ENCODE measurements at regions not wholly inside any gene's neighbourhood (a gene's known extent, or its start where the extent isn't known, plus 50 kb on each side); places are given as distances from the start of the nearest gene placed in this dataset.

DNA sequence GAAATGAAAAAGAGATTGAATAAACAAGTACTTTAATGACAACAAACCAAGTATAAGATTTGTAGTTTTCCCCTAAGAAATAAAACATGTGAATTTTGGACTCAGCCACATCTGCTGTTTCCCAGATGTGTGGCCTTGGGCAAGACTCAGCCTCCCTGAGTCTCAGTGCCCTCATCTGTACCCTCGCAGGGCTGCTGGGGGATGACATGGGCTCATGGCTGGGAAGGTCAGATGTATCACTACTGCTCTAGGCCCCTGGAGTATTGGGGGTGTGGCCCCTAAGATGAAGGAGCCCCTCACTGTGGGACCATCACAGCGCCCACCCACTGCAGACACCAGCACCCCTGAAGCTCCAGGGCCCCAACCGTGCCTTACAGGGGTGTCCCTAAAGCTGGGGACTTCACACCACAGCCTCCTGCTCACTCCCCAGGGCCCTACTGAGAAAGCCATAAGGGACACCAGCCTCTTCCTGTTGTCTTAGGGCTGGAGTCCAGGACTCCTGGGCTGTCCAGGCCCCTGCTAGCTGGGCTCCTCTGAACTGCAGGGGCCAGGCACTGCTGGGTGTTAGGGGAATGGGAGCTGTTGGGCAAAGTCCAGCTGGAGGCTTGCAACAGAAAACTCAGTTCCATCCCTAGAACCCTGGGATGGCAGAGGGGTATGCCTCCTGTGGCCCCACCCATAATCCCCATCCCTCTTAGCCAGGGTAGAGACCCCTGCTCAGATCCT is 104.0 kb upstream of the WNT4 start:
- no peak overlapping the region for H3K4me3 ChIP-seq (ENCODE audit: low read depth, low read length)
- TF ChIP-seq, protein P1, sequence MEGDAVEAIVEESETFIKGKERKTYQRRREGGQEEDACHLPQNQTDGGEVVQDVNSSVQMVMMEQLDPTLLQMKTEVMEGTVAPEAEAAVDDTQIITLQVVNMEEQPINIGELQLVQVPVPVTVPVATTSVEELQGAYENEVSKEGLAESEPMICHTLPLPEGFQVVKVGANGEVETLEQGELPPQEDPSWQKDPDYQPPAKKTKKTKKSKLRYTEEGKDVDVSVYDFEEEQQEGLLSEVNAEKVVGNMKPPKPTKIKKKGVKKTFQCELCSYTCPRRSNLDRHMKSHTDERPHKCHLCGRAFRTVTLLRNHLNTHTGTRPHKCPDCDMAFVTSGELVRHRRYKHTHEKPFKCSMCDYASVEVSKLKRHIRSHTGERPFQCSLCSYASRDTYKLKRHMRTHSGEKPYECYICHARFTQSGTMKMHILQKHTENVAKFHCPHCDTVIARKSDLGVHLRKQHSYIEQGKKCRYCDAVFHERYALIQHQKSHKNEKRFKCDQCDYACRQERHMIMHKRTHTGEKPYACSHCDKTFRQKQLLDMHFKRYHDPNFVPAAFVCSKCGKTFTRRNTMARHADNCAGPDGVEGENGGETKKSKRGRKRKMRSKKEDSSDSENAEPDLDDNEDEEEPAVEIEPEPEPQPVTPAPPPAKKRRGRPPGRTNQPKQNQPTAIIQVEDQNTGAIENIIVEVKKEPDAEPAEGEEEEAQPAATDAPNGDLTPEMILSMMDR (IDR thresholded peaks at IDR 0.05; ENCODE audit: low read depth, low read length), result no peak

GRCh38 chr1:22247527-22248245 is 104.8 kb upstream of the WNT4 start:
- TF ChIP-seq, protein P1 (IDR thresholded peaks at IDR 0.05; ENCODE audit: low read depth, low read length), result no peak
- no peak overlapping the region for H3K4me3 ChIP-seq (ENCODE audit: low read depth, low read length)

DNA sequence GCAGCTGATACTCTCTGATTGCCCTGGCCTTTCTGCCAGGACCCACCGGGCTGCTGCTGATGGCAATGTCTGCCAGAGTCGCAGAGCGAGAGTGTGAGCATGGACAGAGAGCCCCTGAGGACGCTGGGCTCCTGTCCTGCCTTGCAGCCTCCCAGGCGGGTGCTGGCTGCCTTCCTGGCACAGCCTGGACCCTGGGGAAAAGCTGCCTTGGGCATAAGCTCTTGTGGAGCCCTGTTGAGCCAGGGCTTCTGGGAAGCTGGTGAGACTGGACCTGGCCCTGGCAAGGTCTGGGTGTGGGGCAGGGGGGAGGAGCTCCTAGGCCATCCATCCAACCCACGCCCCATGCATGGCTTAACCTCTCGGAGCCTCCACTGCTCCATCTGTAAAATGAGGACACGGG is 105.8 kb upstream of the WNT4 start:
- TF ChIP-seq, protein P1 (IDR thresholded peaks at IDR 0.05; ENCODE audit: low read depth, low read length), result no peak
- no peak overlapping the region for H3K4me3 ChIP-seq (ENCODE audit: low read depth, low read length)

- no peak overlapping the region for H3K4me3 ChIP-seq (ENCODE audit: low read depth, low read length)
- TF ChIP-seq, protein P1 (IDR thresholded peaks at IDR 0.05; ENCODE audit: low read depth, low read length), result no peak
Observed at GRCh38 chr1:22249928-22250680, 107.2 kb upstream of the WNT4 start.

- TF ChIP-seq, protein P1 (IDR thresholded peaks at IDR 0.05; ENCODE audit: low read depth, low read length), result no peak
Observed at GRCh38 chr1:22250724-22251123, 107.8 kb upstream of the WNT4 start.

DNA sequence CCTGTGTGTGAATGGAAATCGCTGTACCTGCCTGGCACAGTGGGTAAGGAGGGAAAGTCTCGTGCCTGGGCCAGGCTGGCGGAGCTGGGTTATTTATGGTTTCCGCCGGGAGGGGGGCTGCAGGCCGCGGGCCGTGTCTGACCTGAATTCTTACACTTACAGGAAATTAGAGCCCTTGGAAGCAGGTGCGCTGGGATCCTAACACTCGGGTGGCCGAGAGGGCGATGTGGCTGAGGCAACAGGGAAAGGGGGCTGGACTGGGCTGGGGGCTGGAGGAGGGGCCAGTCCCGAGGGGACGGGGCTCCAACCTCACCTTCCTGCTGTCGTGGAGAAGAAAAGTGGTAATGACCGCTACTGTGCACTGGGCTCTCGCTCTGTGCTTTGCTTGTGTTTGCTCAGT is 109.4 kb upstream of the WNT4 start:
- no peak overlapping the region for H3K4me3 ChIP-seq (ENCODE audit: low read depth, low read length)
- TF ChIP-seq, protein P1 (IDR thresholded peaks at IDR 0.05; ENCODE audit: low read depth, low read length), result no peak

More at GRCh38 chr1:22250724-22251123, 107.8 kb upstream of the WNT4 start:
- H3K4me3 ChIP-seq (ENCODE audit: low read depth, low read length), result no peak overlapping the region
